ENCODE measurements at regions not wholly inside any gene's neighbourhood (a gene's known extent, or its start where the extent isn't known, plus 50 kb on each side); places are given as distances from the start of the nearest gene placed in this dataset.

- no peak for TF ChIP-seq CTCF (IDR thresholded peaks at IDR 0.05; ENCODE audit: low read depth, low read length)
Observed at GRCh38 chr3:28080716-28081115, 160.7 kb upstream of the CMC1 start.

GRCh38 chr3:28081533-28081947 is 159.9 kb upstream of the CMC1 start:
- no peak for DNase-seq (ENCODE audit: extremely low read depth, low read depth)
- TF ChIP-seq CTCF (IDR thresholded peaks at IDR 0.05; ENCODE audit: low read depth, low read length) = no peak

More at GRCh38 chr3:28080716-28081115, 160.7 kb upstream of the CMC1 start:
- DNase-seq (ENCODE audit: extremely low read depth, low read depth) = no peak

- no peak for DNase-seq (ENCODE audit: extremely low read depth, low read depth)
- TF ChIP-seq CTCF (IDR thresholded peaks at IDR 0.05; ENCODE audit: low read depth, low read length) = no peak
Observed at GRCh38 chr3:28087591-28087990, 153.8 kb upstream of the CMC1 start.

GRCh38 chr3:28088811-28089526 is 152.4 kb upstream of the CMC1 start:
- no peak for TF ChIP-seq CTCF (IDR thresholded peaks at IDR 0.05; ENCODE audit: low read depth, low read length)
- DNase-seq (ENCODE audit: extremely low read depth, low read depth) = no peak

GRCh38 chr3:28089527-28089897 is 151.9 kb upstream of the CMC1 start:
- no peak for TF ChIP-seq CTCF (IDR thresholded peaks at IDR 0.05; ENCODE audit: low read depth, low read length)
- no peak for DNase-seq (ENCODE audit: extremely low read depth, low read depth)

GRCh38 chr3:28099296-28099695 is 142.1 kb upstream of the CMC1 start:
- no peak for TF ChIP-seq CTCF (IDR thresholded peaks at IDR 0.05; ENCODE audit: low read depth, low read length)
- no peak for DNase-seq (ENCODE audit: extremely low read depth, low read depth)

- no peak for TF ChIP-seq CTCF (IDR thresholded peaks at IDR 0.05; ENCODE audit: low read depth, low read length)
- no peak for DNase-seq (ENCODE audit: extremely low read depth, low read depth)
Observed at GRCh38 chr3:28101705-28102104, 139.7 kb upstream of the CMC1 start.

Measured in AG09319 (cell line).